Fibroblast of skin of right quadriceps (primary cell): ENCODE measurements at regions not wholly inside any gene's neighbourhood (a gene's known extent, or its start where the extent isn't known, plus 50 kb on each side); places are given as distances from the start of the nearest gene placed in this dataset.
"Not testable (repeated sequence)": the region's sequence is repeated elsewhere in the genome, so short reads cannot be mapped to it uniquely, and the experiment has no call there.

ENCODE experiments used
- DNase-seq: peaks from one replicate; pipeline ENCODE4 v3.0.0-alpha.2; 2013

- DNase-seq = no peak
These were observed 71.0 kb upstream of the SLC1A3 start for GRCh38 chr5:36535378-36535777.

- no peak for DNase-seq
These were observed 70.4 kb upstream of the SLC1A3 start for GRCh38 chr5:36535859-36536615.

DNA sequence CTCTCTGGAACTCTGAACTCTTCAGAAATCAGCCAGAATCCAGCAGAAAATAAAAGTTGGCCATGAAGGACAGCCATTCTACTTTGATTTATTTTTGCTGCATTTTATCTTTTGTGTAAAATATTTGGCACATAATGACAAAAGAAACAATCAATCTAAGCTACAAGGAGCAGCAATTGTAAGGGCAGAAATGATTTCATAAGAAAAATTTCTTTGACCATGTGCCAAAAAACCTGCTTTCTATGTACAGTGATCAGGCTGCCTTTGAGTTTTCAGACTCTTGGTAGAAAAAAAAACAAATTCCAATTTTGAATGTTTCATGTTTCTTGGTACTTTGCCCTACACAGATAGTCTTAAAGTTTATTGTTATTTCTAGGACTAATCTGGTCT is 69.8 kb upstream of the SLC1A3 start:
- DNase-seq = no peak

- no peak for DNase-seq
These were observed 68.7 kb upstream of the SLC1A3 start for GRCh38 chr5:36537724-36538123.

DNA sequence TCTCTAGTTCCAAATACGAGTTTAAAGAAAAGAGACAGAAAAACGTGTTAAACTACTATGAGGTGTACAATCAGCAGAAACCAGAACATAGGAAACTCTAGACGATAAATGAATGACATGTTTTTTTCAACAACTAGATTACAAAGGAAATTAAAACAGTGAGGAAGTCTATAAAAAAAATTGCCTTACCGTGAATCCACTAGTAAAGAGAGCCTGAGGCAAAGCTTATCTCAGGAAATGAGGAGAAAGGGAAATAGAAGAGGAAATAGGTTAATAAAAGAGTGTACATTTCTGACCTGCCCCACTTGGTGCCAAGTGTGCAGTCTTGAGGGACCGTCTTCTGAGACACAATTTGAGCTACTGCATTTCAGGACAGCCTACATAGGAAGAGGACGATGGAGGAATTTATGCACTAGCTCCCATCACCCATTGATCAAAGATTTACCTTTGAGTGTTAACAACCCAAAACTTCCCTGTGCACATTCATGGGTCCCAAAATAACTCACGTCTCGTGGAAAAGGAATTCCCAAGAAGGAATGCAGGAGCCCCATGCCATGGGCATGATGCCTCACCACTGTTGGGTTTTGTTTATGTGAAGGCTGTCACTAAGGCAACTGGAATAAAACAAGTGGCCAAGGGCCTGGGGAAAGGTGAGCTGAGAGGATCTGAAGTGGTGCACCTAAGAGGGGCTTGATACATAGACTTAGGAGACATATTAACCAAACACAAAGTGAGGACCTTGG is 53.6 kb upstream of the SLC1A3 start:
- DNase-seq = peak; percentile 50

DNA sequence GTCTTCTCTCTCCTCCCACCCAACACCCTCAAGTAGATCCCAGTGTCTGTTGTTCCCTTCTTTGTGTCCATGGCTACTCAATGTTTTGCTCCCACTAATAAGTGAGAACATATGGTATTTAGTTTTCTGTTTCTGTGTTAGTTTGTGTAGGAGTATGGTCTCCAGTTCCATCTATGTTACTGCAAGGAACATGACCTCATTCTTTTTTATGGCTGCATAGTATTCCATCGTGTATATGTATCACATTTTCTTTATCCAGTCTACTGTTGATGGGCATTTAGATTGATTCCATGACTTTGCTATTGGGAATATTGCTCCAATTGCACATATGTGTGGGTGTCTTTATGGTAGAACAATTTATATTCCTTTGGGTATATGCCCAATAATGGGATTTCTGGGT is 51.4 kb upstream of the SLC1A3 start:
- DNase-seq = not testable (repeated sequence)
